HCT116 (cell line): ENCODE measurements at regions not wholly inside any gene's neighbourhood (a gene's known extent, or its start where the extent isn't known, plus 50 kb on each side); places are given as distances from the start of the nearest gene placed in this dataset.

Experiments
- ATAC-seq: fragments of 200-7000 bp; cut with Tn5 transposase; 2 replicates; pipeline ENCODE4 v1.9.1; 2020; ENCODE audit warnings: mild to moderate bottlenecking, moderate library complexity
- BruUV-seq: library from RNA; stranded (reverse); fragments of 400-500 nt; replicated peaks from 2 replicates; lab custom pipeline; 2021; lab: Mats Ljungman, UMichigan
- CTCF ChIA-PET: fragments of 300-600 bp; sonication (Branson Sonifier 250); formaldehyde crosslinking; loops from one replicate; lab custom pipeline; 2021; ENCODE audit warnings: antibody characterized with exemption; lab: Charles Lee
- POLR2A ChIA-PET: fragments of 300-600, 350-600 bp; sonication (Branson Sonifier 250); formaldehyde crosslinking; loops from one replicate; lab custom pipeline; 2021; ENCODE audit warnings: antibody characterized with exemption; lab: Charles Lee
- RAD21 ChIA-PET, 2 experiments: fragments of 300-600 bp; sonication (Branson Sonifier 250); formaldehyde crosslinking; loops; one replicate each; lab custom pipeline; 2023; ENCODE audit warnings: low total read pairs in 2 of 2; ENCODE audit not compliant: uncharacterized antibody in 2 of 2, unreplicated experiment in 2 of 2, low non-redundant PET in 1 of 2; lab: Charles Lee
- DNase-seq: peaks from one replicate; pipeline ENCODE4 v3.0.0-alpha.2; 2010; ENCODE audit warnings: low read depth, low spot score
- H2AFZ ChIP-seq: fragments of 200-600 bp; shearing (Covaris generic), sonication (generic); 2 replicates; pipeline ENCODE4 v1.6.1; 2017; ENCODE audit warnings: low read depth, mixed run types, mixed read lengths, antibody characterized with exemption, low read length; ENCODE audit not compliant: poor library complexity, severe bottlenecking
- H3K27ac ChIP-seq: 2 replicates; pipeline ENCODE4 v1.5.1; 2012; ENCODE audit warnings: low read depth, low read length
- H3K27me3 ChIP-seq: fragments of 200-600 bp; sonication (generic); 2 replicates; pipeline ENCODE4 v1.6.1; 2016; ENCODE audit warnings: mixed run types, low read length, mixed read lengths; ENCODE audit not compliant: insufficient read depth
- H3K36me3 ChIP-seq, 2 experiments: fragments of 200-500 bp in 1 of 2; fragments of 200-600 bp in 1 of 2; sonication (Bioruptor generic) in 1 of 2; sonication (generic) in 1 of 2; 2 replicates each; pipeline versions ENCODE4 v1.5.1 to v1.6.1; 2014 to 2016; ENCODE audit warnings: low read length in 2 of 2, inconsistent platforms in 1 of 2, mixed read lengths in 1 of 2, mixed run types in 1 of 2; ENCODE audit not compliant: insufficient read depth in 2 of 2, control insufficient read depth in 1 of 2
- H3K4me1 ChIP-seq, 2 experiments: fragments of 200-600 bp in 1 of 2; sonication (generic) in 1 of 2; 2 replicates each; pipeline versions ENCODE4 v1.5.1 to v1.6.1; 2012 to 2017; ENCODE audit warnings: low read length in 2 of 2, inconsistent platforms in 1 of 2, mild to moderate bottlenecking in 1 of 2, mixed read lengths in 1 of 2, mixed run types in 1 of 2, moderate library complexity in 1 of 2; ENCODE audit not compliant: insufficient read depth in 2 of 2, control insufficient read depth in 1 of 2
- H3K4me2 ChIP-seq: fragments of 200-600 bp; sonication (generic); 2 replicates; pipeline ENCODE4 v1.6.1; 2017; ENCODE audit warnings: mixed run types, low read length, mixed read lengths
- H3K4me3 ChIP-seq, 2 experiments: fragments of 200-600 bp in 1 of 2; sonication (generic) in 1 of 2; replicated peaks in 1 of 2; 2 replicates each; pipeline ENCODE4 v1.5.1; 2011 to 2016; ENCODE audit warnings: low read length in 2 of 2, control low read depth in 1 of 2, low read depth in 1 of 2, mild to moderate bottlenecking in 1 of 2, mixed read lengths in 1 of 2, mixed run types in 1 of 2
- H3K79me2 ChIP-seq: fragments of 200-600 bp; sonication (generic); 2 replicates; pipeline ENCODE4 v1.6.1; 2017; ENCODE audit warnings: mild to moderate bottlenecking, mixed run types, low read length, moderate library complexity, mixed read lengths; ENCODE audit not compliant: insufficient read depth
- H3K9ac ChIP-seq: fragments of 200-600 bp; sonication (generic); 2 replicates; pipeline ENCODE4 v1.6.1; 2016; ENCODE audit warnings: low read length, mixed read lengths
- H3K9me2 ChIP-seq: fragments of 200-600 bp; sonication (generic), shearing (Covaris generic); 2 replicates; pipeline ENCODE4 v1.6.1; 2017; ENCODE audit warnings: mixed run types, mild to moderate bottlenecking, moderate library complexity; ENCODE audit not compliant: insufficient read depth
- H3K9me3 ChIP-seq, 2 experiments: fragments of 200-500 bp in 1 of 2; fragments of 200-600 bp in 1 of 2; sonication (Bioruptor generic) in 1 of 2; sonication (generic) in 1 of 2; 2 replicates each; pipeline ENCODE4 v1.6.1; 2014 to 2017; ENCODE audit warnings: low read length in 2 of 2, mixed read lengths in 2 of 2, inconsistent platforms in 1 of 2, low read depth in 1 of 2, mild to moderate bottlenecking in 1 of 2, mixed run types in 1 of 2, moderate library complexity in 1 of 2; ENCODE audit not compliant: control insufficient read depth in 1 of 2, insufficient read depth in 1 of 2
- H4K20me1 ChIP-seq: fragments of 200-600 bp; sonication (generic), shearing (Covaris generic); 2 replicates; pipeline ENCODE4 v1.6.1; 2017; ENCODE audit warnings: mixed run types, mild to moderate bottlenecking, moderate library complexity; ENCODE audit not compliant: insufficient read depth
- EGR1 ChIP-seq: IDR thresholded peaks from 2 replicates; pipeline ENCODE4 v1.6.1; 2012; ENCODE audit warnings: low read depth
- EZH2 ChIP-seq: fragments of 200-600 bp; sonication (generic); IDR thresholded peaks from 2 replicates; pipeline ENCODE4 v1.6.1; 2017; ENCODE audit warnings: antibody characterized with exemption, mixed run types
- EZH2phosphoT487 ChIP-seq: fragments of 200-600 bp; IDR thresholded peaks from 2 replicates; pipeline ENCODE4 v1.6.1; 2018; ENCODE audit warnings: antibody characterized with exemption, borderline replicate concordance
- FOSL1 ChIP-seq: IDR thresholded peaks from 2 replicates; pipeline ENCODE4 v1.6.1; 2012; ENCODE audit warnings: low read depth
- JUND ChIP-seq: IDR thresholded peaks from 2 replicates; pipeline ENCODE4 v1.6.1; 2012
- POLR2A ChIP-seq: IDR thresholded peaks from 2 replicates; pipeline ENCODE4 v1.7.0; 2011; ENCODE audit warnings: borderline replicate concordance; ENCODE audit not compliant: insufficient read depth, insufficient read length; ENCODE audit errors: extremely low read depth
- POLR2AphosphoS5 ChIP-seq: IDR thresholded peaks from 2 replicates; pipeline ENCODE4 v1.6.1; 2011; ENCODE audit warnings: mild to moderate bottlenecking, low read depth, low read length, moderate library complexity
- RAD21 ChIP-seq: IDR thresholded peaks from 2 replicates; pipeline ENCODE4 v1.6.1; 2012; ENCODE audit warnings: low read depth, mild to moderate bottlenecking
- SIN3A ChIP-seq: IDR thresholded peaks from 2 replicates; pipeline ENCODE4 v1.6.1; 2012; ENCODE audit warnings: low read depth
- SP1 ChIP-seq: IDR thresholded peaks from 2 replicates; pipeline ENCODE4 v1.6.1; 2012; ENCODE audit warnings: low read depth
- SRF ChIP-seq: IDR thresholded peaks from 2 replicates; pipeline ENCODE4 v1.6.1; 2012; ENCODE audit warnings: low read depth
- TCF7L2 ChIP-seq: IDR thresholded peaks from 2 replicates; pipeline ENCODE4 v1.7.0; 2011; ENCODE audit warnings: borderline replicate concordance, inconsistent platforms; ENCODE audit not compliant: insufficient read depth, insufficient read length; ENCODE audit errors: extremely low read depth
- YY1 ChIP-seq: IDR thresholded peaks from 2 replicates; pipeline ENCODE4 v1.6.1; 2011; ENCODE audit warnings: low read length, low read depth, moderate library complexity, mild to moderate bottlenecking; ENCODE audit not compliant: insufficient replicate concordance; ENCODE audit errors: extremely low read depth
- ZFX ChIP-seq: fragments of 450-650 bp; IDR thresholded peaks from 2 replicates; pipeline ENCODE4 v1.6.1; 2017
- ZNF274 ChIP-seq: fragments of 200-500 bp; sonication (Bioruptor generic); IDR thresholded peaks from 2 replicates; pipeline ENCODE4 v1.6.1; 2014; ENCODE audit warnings: mild to moderate bottlenecking, low read depth, low read length, inconsistent platforms
- intact Hi-C: fragments of 100-400 bp; cut with micrococcal nuclease; formaldehyde crosslinking; loops from 2 replicates; pipeline ENCODE4 v1.10.0; 2022
- TF ChIP-seq, protein P1 (sequence below): IDR thresholded peaks from 2 replicates; pipeline ENCODE4 v1.6.1; 2012
- TF ChIP-seq, protein P2 (sequence below): IDR thresholded peaks from 2 replicates; pipeline ENCODE4 v1.6.1; 2012
- TF ChIP-seq, protein P3 (sequence below): IDR thresholded peaks from 2 replicates; pipeline ENCODE4 v1.6.1; 2012; ENCODE audit warnings: low read depth

DNA sequence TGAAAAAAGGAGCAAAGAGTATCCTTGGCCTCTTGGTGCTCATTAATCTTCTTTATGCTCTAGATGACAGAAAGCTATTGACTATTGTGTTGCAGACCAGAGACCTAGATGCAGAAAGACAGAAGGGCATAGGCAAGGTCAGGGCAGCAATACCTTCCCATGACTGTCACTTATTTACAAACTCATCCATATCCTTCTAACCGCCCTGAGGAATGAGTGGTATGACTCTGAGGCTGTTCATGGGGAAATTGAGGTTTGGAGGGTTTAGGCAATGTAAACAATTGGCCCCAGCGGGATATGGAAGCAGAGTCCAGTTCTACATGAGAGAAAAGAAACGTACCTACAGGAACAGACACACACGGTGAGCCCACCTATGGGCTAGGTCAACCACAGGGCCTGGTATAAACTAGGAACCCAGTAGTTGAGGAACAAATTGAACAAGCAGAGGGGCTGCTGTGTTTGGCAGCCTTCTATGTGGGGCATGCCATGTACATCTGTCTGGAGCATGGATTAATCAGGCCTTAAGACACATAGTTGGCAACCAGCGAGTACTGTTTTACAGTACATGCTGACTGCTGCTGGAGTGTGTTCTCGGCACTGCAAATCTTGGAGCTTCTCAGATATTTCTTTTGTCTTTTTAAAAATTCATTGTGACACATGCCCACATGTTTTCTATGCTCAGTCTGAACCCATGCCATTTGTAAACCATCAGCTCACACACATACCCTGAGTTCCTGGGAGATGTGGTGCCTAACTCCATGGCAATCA is 159.7 kb upstream of the NTF3 start:
- BruUV-seq: no TSS peak
- CTCF ChIA-PET: no interaction called here
- Histone ChIP-seq H3K27me3 (no peaks in the 10 kb centered on the region), H3K9me3 (no peaks in the 10 kb centered on the region), H3K27ac (no peak overlapping the region), H3K79me2 (no peaks in the 10 kb centered on the region), H3K9me2 (no peaks in the 10 kb centered on the region), H2AFZ (no peak overlapping the region), H4K20me1 (no peaks in the 10 kb centered on the region), H3K4me1 (no peaks in the 10 kb centered on the region), H3K36me3 (no peaks in the 10 kb centered on the region), H3K4me2 (no peak overlapping the region), H3K4me3 (no peak overlapping the region), H3K9ac (no peak overlapping the region)
- TF ChIP-seq SP1 (no peak), EZH2 (no peak), YY1 (no peak), ZNF274 (no peak), FOSL1 (no peak), POLR2A (no peak), TCF7L2 (no peak), SRF (no peak), ZFX (no peak)
- TF ChIP-seq, protein P1, sequence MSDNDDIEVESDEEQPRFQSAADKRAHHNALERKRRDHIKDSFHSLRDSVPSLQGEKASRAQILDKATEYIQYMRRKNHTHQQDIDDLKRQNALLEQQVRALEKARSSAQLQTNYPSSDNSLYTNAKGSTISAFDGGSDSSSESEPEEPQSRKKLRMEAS: no peak
- TF ChIP-seq, protein P2, sequence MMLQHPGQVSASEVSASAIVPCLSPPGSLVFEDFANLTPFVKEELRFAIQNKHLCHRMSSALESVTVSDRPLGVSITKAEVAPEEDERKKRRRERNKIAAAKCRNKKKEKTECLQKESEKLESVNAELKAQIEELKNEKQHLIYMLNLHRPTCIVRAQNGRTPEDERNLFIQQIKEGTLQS: no peak
- intact Hi-C loops: no loop called here
- RAD21 ChIA-PET: no interaction called here
- ATAC-seq (no peak), DNase-seq (no peak)
- POLR2A ChIA-PET: no interaction called here

DNA sequence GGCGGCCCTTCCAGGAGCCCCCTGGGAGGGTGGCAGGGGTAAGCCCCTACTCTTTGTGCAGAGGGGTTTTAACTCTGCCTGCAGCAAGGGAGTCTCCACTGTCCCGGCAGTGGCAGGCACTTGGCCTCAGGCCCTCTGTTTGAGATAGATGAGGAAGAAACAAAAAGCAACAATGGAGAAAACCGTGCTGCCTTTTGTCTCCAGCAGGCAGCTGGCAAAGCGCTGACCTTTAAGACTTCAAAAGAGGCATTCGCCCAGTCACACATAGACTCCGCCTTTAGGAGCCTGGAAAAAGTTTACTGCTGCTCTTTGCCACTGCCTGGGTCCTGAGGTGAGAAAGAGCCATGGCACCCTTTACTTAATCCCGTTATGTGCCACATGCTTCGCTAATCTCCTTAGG is 158.2 kb upstream of the NTF3 start:
- ChIA-PET CTCF (no interaction called here), POLR2A (no interaction called here), RAD21 (no interaction called here)
- H3K4me3 ChIP-seq: no peak overlapping the region
- no peak overlapping the region for H3K9ac ChIP-seq
- H3K4me1 ChIP-seq: peaks cover 4 to 6% of the 10 kb centered on the region in 2 experiments; a peak in 3 of 4 replicates
- H2AFZ ChIP-seq: no peak overlapping the region
- H3K79me2 ChIP-seq: no peaks in the 10 kb centered on the region
- ATAC-seq (no peak), DNase-seq (no peak)
- H3K27ac ChIP-seq: no peak overlapping the region
- no peaks in the 10 kb centered on the region for H4K20me1 ChIP-seq
- no peaks in the 10 kb centered on the region for H3K27me3 ChIP-seq
- BruUV-seq: no TSS peak
- no peaks in the 10 kb centered on the region for H3K36me3 ChIP-seq
- intact Hi-C loops: no loop called here
- no peak overlapping the region for H3K4me2 ChIP-seq
- no peaks in the 10 kb centered on the region for H3K9me3 ChIP-seq
- H3K9me2 ChIP-seq: no peaks in the 10 kb centered on the region
- TF ChIP-seq SIN3A (no peak), ZFX (no peak), RAD21 (no peak), EZH2phosphoT487 (no peak), SP1 (no peak), EGR1 (no peak), FOSL1 (no peak), ZNF274 (no peak), YY1 (no peak), JUND (no peak), POLR2AphosphoS5 (no peak)
- TF ChIP-seq, protein P1: no peak
- TF ChIP-seq, protein P3, sequence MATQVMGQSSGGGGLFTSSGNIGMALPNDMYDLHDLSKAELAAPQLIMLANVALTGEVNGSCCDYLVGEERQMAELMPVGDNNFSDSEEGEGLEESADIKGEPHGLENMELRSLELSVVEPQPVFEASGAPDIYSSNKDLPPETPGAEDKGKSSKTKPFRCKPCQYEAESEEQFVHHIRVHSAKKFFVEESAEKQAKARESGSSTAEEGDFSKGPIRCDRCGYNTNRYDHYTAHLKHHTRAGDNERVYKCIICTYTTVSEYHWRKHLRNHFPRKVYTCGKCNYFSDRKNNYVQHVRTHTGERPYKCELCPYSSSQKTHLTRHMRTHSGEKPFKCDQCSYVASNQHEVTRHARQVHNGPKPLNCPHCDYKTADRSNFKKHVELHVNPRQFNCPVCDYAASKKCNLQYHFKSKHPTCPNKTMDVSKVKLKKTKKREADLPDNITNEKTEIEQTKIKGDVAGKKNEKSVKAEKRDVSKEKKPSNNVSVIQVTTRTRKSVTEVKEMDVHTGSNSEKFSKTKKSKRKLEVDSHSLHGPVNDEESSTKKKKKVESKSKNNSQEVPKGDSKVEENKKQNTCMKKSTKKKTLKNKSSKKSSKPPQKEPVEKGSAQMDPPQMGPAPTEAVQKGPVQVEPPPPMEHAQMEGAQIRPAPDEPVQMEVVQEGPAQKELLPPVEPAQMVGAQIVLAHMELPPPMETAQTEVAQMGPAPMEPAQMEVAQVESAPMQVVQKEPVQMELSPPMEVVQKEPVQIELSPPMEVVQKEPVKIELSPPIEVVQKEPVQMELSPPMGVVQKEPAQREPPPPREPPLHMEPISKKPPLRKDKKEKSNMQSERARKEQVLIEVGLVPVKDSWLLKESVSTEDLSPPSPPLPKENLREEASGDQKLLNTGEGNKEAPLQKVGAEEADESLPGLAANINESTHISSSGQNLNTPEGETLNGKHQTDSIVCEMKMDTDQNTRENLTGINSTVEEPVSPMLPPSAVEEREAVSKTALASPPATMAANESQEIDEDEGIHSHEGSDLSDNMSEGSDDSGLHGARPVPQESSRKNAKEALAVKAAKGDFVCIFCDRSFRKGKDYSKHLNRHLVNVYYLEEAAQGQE: no peak
